Activated T-cell treated with anti-CD3 and anti-CD28 coated beads, Interleukin-2, amount 50 U/mL, for 72 hours (primary cell): ENCODE measurements at regions not wholly inside any gene's neighbourhood (a gene's known extent, or its start where the extent isn't known, plus 50 kb on each side); places are given as distances from the start of the nearest gene placed in this dataset.

Experiments
- ATAC-seq, 2 donors: fragments of 150-1000 bp; cut with Tn5 transposase; replicated peaks in 1 of 2; 2 replicates each; pipeline ENCODE4 v1.10.0; 2021; ENCODE audit warnings: moderate library complexity in 2 of 2, mild to moderate bottlenecking in 1 of 2
- DNase-seq, 2 donors: peaks; one replicate each; pipeline ENCODE4 v3.0.0; 2021 to 2022; ENCODE audit warnings: mixed read lengths in 1 of 2
- H3K27ac Mint-ChIP-seq: one replicate; pipeline ENCODE4 v1.8.0; 2022; ENCODE audit warnings: mild to moderate bottlenecking, moderate library complexity, mixed read lengths
- H3K27me3 Mint-ChIP-seq: one replicate; pipeline ENCODE4 v1.8.0; 2022; ENCODE audit warnings: low read depth, mixed read lengths
- H3K36me3 Mint-ChIP-seq, 2 donors: one replicate each; pipeline ENCODE4 v1.8.0; 2022; ENCODE audit warnings: mixed read lengths in 2 of 2, mild to moderate bottlenecking in 1 of 2; ENCODE audit not compliant: insufficient read depth in 2 of 2
- H3K4me1 Mint-ChIP-seq: one replicate; pipeline ENCODE4 v1.8.0; 2022; ENCODE audit warnings: low read depth, mixed read lengths
- H3K4me3 Mint-ChIP-seq, 2 donors: one replicate each; pipeline ENCODE4 v1.8.0; 2022; ENCODE audit warnings: mild to moderate bottlenecking in 2 of 2, mixed read lengths in 2 of 2, moderate library complexity in 2 of 2
- H3K9me3 Mint-ChIP-seq, 2 donors: one replicate each; pipeline ENCODE4 v1.8.0; 2022; ENCODE audit warnings: mixed read lengths in 2 of 2

DNA sequence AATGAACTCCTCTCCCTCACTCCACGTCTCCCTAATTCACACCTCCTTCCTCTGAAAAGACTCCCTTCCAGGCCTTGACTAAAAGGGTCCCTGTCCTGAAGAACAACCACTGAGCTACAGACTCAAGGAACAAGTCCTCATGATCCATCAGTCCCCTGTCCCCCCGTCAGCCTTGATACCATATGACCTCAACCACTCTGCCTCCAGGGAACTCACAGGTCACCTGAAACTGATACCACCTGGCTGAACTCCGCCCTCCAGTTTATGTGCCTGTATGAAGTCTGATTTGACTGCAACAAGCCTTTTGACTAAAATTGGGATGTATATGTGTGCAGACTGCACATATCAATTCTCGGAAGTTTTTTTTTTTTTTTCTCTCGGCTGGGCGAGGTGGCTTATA, 88.7 kb downstream of the UGCG start:
- Mint-ChIP-seq H3K27me3 (peaks cover 18% of the 10 kb centered on the region), H3K36me3 (peaks cover 0 to 4% of the 10 kb centered on the region in 2 donors), H3K4me1 (peaks cover 49% of the 10 kb centered on the region), H3K27ac (no peak overlapping the region), H3K9me3 (no peaks in the 10 kb centered on the region), H3K4me3 (no peak overlapping the region)
- ATAC-seq (no peak), DNase-seq (no peak)

DNA sequence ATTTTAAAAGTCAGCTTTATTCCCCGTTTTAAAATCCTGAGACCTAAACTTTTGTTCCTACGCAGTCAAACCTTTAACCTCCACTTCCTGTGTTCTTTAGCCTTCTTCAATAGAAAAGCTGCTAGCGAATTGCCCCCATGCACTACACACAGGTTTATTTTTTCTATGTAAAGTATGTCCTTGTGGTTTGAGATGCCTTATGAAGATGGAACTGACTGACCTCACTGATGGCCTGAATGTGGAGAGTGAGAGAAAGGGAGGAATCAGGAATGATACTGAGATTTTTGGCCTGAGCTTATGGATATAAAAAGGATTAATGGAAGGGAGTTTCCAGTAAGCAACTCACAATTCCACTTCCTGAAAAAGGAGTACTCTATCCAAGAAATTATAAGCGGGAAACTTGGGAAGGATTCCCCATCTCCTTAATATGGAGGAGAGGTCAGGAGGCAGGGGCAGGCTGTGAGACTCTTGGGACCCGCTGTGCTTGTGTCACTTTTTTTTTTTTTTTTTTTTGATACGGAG, 89.5 kb downstream of the UGCG start:
- ATAC-seq: no peak
- H3K4me1 Mint-ChIP-seq: peaks cover 49% of the 10 kb centered on the region
- peak overlapping the region; percentile 18 to 21 for H3K4me3 Mint-ChIP-seq

More for the DNA sequence above, 89.5 kb downstream of the UGCG start:
- Mint-ChIP-seq H3K9me3 (peaks cover 1 to 2% of the 10 kb centered on the region in 2 donors), H3K36me3 (peaks cover 2 to 7% of the 10 kb centered on the region in 2 donors), H3K27me3 (peaks cover 16% of the 10 kb centered on the region), H3K27ac (no peak overlapping the region)
- no peak for DNase-seq
